ENCODE measurements at regions not wholly inside any gene's neighbourhood (a gene's known extent, or its start where the extent isn't known, plus 50 kb on each side); places are given as distances from the start of the nearest gene placed in this dataset.

DNA sequence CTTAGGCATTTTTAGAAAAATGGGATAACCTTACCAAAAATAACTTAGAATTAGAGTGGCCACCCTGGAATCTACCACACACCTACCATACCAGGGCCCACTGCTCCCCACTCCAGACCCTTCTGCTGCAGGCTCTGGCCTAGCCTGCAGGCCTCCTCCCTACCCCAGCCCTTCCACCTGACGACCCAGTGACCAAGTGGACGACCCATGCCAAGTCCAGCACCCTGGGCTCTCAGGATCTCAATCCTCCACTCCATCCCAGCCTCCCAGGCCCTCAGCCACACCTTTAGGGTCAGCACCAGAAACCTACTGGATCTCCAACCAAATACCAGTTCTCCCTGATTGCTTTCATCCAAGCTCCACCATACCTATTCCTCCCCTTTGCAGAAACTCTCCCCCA, 145.8 kb downstream of the TPRA1 start:
- intact Hi-C loops (cut with DNase I), result no loop called here
- WGBS (ENCODE audit: insufficient coverage, low coverage, low lambda C conversion rate, missing lambda C conversion rate), result no CpG with 5 or more reads among the region's 2 CpGs
- H3K9me3 ChIP-seq, result no peaks in the 10 kb centered on the region
- no peaks in the 10 kb centered on the region for H3K4me1 ChIP-seq
- H3K27ac ChIP-seq, result no peak overlapping the region
- H3K4me3 ChIP-seq, result no peak overlapping the region
- H3K27me3 ChIP-seq, result no peaks in the 10 kb centered on the region
- TF ChIP-seq, protein P1, sequence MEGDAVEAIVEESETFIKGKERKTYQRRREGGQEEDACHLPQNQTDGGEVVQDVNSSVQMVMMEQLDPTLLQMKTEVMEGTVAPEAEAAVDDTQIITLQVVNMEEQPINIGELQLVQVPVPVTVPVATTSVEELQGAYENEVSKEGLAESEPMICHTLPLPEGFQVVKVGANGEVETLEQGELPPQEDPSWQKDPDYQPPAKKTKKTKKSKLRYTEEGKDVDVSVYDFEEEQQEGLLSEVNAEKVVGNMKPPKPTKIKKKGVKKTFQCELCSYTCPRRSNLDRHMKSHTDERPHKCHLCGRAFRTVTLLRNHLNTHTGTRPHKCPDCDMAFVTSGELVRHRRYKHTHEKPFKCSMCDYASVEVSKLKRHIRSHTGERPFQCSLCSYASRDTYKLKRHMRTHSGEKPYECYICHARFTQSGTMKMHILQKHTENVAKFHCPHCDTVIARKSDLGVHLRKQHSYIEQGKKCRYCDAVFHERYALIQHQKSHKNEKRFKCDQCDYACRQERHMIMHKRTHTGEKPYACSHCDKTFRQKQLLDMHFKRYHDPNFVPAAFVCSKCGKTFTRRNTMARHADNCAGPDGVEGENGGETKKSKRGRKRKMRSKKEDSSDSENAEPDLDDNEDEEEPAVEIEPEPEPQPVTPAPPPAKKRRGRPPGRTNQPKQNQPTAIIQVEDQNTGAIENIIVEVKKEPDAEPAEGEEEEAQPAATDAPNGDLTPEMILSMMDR (IDR thresholded peaks at IDR 0.05), result no peak
- no peak for TF ChIP-seq POLR2A (IDR thresholded peaks at IDR 0.05)
- no peaks in the 10 kb centered on the region for H3K36me3 ChIP-seq
- DNase-seq (peak; percentile 9 to 28 (median 20)), ATAC-seq (no peak)

DNA sequence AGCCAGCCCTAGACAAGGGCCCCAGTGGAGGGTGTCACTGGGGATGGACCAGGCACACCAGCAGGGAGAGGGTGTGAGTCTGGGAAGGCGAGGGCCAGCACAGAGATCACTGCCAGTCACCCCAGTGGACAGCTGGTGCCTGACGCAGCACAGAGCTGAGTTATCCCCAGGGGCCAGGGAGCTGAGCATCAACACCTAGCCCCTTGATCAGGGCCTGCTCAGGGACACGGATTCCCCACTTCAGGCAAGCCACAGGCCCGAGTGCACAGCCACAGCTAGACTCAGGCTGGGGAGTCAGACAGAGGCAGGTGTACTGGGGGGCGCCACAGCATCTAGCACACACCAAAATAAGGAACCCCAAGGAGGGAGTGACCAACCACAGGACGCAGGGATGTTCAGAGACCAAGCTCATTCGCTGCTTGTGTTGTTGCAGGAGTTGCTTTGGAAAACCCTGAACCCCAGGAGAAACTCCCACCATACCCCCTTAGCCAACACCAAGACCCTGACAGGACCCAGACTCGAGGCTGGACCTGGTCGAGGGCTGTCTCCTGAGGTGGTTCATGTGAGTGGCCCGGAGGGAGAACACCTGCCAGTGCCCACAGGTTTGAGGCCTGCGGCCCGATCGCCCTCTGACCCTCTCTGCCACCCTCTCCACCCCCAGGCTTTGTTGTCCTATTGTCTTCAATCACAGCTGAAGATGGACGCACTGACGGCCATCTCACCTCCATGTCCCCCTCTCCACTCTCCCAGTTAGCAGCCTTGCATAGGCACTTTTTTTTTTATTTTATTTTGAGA, 146.8 kb downstream of the TPRA1 start:
- H3K27ac ChIP-seq, result no peak overlapping the region
- intact Hi-C loops (cut with DNase I), result no loop called here
- no peaks in the 10 kb centered on the region for H3K4me1 ChIP-seq
- TF ChIP-seq, protein P1 (IDR thresholded peaks at IDR 0.05), result no peak
- TF ChIP-seq POLR2A (IDR thresholded peaks at IDR 0.05), result no peak
- ATAC-seq (peak in 1 of 4 donors; percentile 9), DNase-seq (peak; percentile 5 to 28 (median 28))
- WGBS (ENCODE audit: insufficient coverage, low coverage, low lambda C conversion rate, missing lambda C conversion rate), result 56% methylated on average over 3 of the region's 15 CpGs
- no peaks in the 10 kb centered on the region for H3K27me3 ChIP-seq
- no peaks in the 10 kb centered on the region for H3K9me3 ChIP-seq
- H3K36me3 ChIP-seq, result no peaks in the 10 kb centered on the region
- H3K4me3 ChIP-seq, result no peak overlapping the region

DNA sequence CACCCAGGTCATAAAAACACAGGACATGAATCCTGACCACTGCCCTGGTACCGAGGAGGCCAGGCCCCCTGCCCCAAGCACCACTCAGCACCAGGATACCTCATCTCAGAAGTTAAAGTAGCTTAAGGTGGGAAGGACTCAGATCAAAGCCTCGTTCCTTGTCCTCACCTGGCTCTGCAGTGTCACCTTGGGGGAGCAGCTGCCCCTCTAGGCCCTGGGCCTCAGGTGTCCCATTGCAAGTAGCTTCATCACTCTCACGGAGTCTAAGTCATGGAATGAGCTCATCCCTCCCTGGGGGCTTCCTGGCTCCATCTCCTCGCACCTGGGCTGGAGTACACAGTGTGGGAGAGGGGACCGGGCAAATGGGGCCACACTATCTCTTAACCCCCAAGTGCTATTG, 148.0 kb downstream of the TPRA1 start:
- H3K27me3 ChIP-seq, result no peaks in the 10 kb centered on the region
- H3K27ac ChIP-seq, result no peak overlapping the region
- ATAC-seq (no peak), DNase-seq (peak; percentile 1 to 27 (median 15))
- no peaks in the 10 kb centered on the region for H3K36me3 ChIP-seq
- TF ChIP-seq, protein P1 (IDR thresholded peaks at IDR 0.05), result no peak
- no peak for TF ChIP-seq POLR2A (IDR thresholded peaks at IDR 0.05)
- no peaks in the 10 kb centered on the region for H3K9me3 ChIP-seq
- H3K4me1 ChIP-seq, result no peaks in the 10 kb centered on the region
- no peak overlapping the region for H3K4me3 ChIP-seq
- WGBS (ENCODE audit: insufficient coverage, low coverage, low lambda C conversion rate, missing lambda C conversion rate), result 64% methylated on average over 3 of the region's 5 CpGs
- intact Hi-C loops (cut with DNase I), result no loop called here

DNA sequence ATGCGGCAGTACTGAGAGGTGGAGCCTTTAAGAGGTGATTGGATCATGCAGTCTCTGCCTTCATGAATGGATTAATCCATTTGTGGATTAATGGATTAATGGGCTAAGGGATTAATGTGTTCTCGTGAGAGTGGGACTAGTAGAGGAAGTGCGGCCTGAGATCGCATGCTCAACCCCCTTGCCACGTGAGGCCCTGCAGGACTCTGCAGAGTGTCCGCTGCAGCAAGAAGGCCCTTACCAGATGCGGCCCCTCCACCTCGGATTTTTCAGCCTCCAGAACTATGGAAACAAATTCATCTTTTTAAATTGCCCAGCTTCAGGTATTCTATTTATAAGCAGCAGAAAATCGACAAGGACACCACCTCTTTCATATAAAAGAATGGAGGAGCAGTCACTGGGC, 148.8 kb downstream of the TPRA1 start:
- Histone ChIP-seq H3K4me3 (no peak overlapping the region), H3K27ac (no peak overlapping the region), H3K9me3 (no peaks in the 10 kb centered on the region), H3K36me3 (no peaks in the 10 kb centered on the region), H3K27me3 (no peaks in the 10 kb centered on the region), H3K4me1 (no peaks in the 10 kb centered on the region)
- TF ChIP-seq POLR2A (IDR thresholded peaks at IDR 0.05), result no peak
- TF ChIP-seq, protein P1 (IDR thresholded peaks at IDR 0.05), result no peak
- ATAC-seq (no peak), DNase-seq (peak in 1 of 3 donors; percentile 13)
- intact Hi-C loops (cut with DNase I), result no loop called here
- WGBS (ENCODE audit: insufficient coverage, low coverage, low lambda C conversion rate, missing lambda C conversion rate), result 69% methylated on average over 7 of the region's 9 CpGs
